ES-I3 (cell line): ENCODE measurements at regions not wholly inside any gene's neighbourhood (a gene's known extent, or its start where the extent isn't known, plus 50 kb on each side); places are given as distances from the start of the nearest gene placed in this dataset.

Experiments
- H3K36me3 ChIP-seq: 2 replicates; pipeline ENCODE4 v1.6.1; 2013; ENCODE audit warnings: mild to moderate bottlenecking, low read length, control low read depth, moderate library complexity; ENCODE audit not compliant: insufficient read depth
- H3K4me1 ChIP-seq: 2 replicates; pipeline ENCODE4 v1.6.1; 2013; ENCODE audit warnings: mild to moderate bottlenecking, control low read depth, low read length; ENCODE audit not compliant: insufficient read depth
- H3K9ac ChIP-seq: 2 replicates; pipeline ENCODE4 v1.6.1; 2013; ENCODE audit warnings: low read depth, mild to moderate bottlenecking, low read length, moderate library complexity
- H3K9me3 ChIP-seq: 2 replicates; pipeline ENCODE4 v1.6.1; 2013; ENCODE audit warnings: mild to moderate bottlenecking, low read length, moderate library complexity; ENCODE audit not compliant: control insufficient read depth, insufficient read depth

DNA sequence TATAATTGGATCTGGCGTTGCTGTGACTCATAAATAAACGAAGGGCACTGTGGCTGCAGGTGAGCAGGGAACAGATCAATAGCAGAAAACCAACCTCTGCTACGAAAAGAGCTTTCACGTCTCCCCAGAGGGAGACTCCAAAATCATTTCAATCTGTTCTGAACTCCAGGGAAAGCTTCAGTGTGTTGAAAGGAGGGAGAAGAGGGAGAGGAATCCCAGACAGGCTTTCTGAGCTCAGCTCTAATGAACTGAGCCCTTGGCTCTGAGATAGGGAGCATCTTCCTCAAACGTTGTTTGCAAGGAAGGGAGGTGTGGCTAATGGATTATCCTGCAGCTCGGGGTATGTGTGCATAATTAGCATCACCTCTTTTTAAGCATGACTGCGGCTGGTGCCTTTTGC lies 288.0 kb upstream of the IRX4 start:
- Histone ChIP-seq H3K9me3 (no peaks in the 10 kb centered on the region), H3K4me1 (peaks cover 1% of the 10 kb centered on the region; the same call in 1 of the 2 replicates), H3K36me3 (no peaks in the 10 kb centered on the region), H3K9ac (no peak overlapping the region)

DNA sequence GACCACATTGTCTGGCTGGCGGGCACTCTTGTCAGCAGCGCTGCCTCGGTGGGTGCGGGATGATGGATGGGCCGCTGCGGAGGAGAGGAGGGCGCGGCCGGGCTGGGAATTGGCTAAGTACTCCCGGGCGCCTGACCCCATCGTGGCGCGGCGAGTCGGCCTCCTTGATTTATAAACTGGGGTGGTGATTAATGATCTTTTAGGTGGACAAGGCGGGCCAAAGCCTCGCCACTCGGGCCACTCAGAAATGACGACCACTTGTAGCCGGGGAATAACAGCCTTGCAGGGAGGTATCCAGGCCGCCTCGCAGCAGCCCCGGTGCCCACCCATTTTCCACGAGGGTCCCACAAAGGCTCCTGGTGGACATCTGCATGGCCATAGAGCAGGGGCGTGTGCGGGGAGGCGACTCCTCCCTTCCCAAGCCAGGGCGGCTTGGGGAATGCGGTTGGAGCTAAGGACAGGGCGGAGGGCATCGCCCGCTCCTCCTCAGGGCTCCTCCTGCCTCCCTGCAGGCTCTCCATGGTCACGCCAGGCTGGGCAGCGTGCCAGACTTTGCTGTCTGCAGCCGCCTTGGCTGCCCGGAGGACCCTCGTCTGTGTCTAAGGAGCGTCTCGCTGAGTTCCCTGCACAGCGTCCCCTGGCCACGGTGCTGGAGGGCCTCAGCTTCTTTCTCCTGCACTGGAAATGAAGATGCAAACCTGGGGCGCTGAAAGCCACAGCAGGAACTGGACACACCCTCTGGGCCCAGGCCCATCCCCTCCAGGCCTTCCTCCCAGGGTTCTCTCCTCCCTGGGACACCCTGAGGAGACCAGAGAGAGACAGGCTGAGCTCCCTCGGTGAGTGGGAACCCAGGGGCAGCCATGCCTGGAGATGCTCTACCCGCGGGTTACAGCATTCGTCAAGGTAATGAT lies 287.4 kb upstream of the IRX4 start:
- Histone ChIP-seq H3K36me3 (no peaks in the 10 kb centered on the region), H3K9me3 (no peaks in the 10 kb centered on the region), H3K4me1 (peaks cover 5% of the 10 kb centered on the region), H3K9ac (no peak overlapping the region)

DNA sequence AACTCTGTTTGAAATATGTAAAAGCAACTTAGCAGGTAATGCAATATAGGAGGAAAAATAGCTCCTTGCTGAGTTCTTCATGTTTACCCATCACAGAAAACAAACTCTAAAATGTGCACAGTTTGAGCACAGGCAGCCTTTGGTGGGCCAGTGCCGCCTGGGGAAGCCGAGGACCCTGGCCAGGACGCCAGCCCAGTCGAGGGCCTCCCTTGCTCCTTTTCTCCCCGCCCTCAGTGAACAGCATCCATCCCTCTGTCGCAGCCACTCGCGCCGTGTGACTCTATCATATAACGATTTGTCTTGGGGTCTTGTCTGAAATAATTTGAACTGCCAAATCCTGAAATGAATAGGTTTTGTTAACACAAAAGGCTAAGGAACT lies 286.7 kb upstream of the IRX4 start:
- Histone ChIP-seq H3K9me3 (no peaks in the 10 kb centered on the region), H3K36me3 (no peaks in the 10 kb centered on the region), H3K4me1 (peaks cover 9% of the 10 kb centered on the region), H3K9ac (no peak overlapping the region)

DNA sequence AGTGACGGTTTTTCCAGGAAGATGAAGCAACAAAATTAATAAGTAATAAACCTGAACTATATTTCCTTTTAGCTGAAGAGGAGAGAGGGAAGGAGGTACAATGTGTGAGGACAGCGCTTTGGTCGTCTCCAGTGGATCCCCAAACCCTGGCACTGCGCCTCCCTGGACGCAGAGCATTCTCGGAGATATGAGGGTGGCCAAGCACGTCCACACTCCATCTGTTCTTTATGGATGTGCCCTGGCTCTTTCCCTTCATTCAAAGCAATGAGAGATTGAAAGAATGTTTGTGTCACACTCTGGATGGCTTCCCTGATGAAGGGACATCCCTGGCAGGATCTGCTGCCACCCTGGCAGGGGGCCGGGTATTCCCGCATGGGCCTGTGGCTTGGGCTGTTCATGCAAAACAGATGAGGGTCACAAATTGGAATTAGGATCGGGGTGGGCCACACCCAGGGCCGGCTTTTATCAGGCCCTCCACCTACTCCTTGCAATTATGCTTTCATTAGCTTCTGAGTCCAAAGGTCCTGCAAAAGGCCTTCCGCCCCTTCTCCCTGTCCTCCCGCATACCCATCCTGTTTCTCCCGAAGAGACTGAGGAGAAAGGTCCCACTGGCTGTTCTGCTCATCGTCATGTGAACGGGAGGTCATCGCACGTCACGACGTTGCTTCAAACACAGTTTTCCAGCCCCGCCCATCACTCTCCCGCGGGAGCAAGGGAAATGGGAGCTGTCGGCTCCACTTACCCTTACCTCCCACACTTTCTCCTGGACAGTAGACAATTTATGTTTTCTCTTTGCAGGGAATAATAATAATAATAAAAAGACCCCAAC lies 286.1 kb upstream of the IRX4 start:
- Histone ChIP-seq H3K4me1 (peaks cover 15% of the 10 kb centered on the region), H3K9me3 (no peaks in the 10 kb centered on the region), H3K36me3 (no peaks in the 10 kb centered on the region), H3K9ac (no peak overlapping the region)

DNA sequence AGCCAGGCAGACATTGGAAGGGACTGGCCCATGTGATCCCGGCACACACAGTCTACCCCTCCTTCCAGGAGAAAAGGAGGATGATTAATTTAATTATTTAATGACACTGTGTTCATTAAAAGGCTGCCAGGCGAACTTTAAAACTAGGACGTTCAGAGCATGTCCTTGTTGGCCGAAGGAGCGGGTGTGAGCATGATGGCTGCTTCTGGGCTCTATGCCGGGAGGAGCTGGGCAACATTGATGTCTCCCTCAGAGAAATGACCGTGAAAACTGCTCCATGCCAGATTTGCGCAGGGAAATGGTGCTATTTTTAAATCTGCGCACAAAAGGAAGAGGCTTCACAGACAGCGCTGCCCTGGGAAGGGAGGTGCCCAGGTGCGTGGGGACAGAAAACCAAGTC lies 284.9 kb upstream of the IRX4 start:
- Histone ChIP-seq H3K4me1 (peaks cover 18% of the 10 kb centered on the region), H3K9ac (no peak overlapping the region), H3K9me3 (no peaks in the 10 kb centered on the region), H3K36me3 (no peaks in the 10 kb centered on the region)

DNA sequence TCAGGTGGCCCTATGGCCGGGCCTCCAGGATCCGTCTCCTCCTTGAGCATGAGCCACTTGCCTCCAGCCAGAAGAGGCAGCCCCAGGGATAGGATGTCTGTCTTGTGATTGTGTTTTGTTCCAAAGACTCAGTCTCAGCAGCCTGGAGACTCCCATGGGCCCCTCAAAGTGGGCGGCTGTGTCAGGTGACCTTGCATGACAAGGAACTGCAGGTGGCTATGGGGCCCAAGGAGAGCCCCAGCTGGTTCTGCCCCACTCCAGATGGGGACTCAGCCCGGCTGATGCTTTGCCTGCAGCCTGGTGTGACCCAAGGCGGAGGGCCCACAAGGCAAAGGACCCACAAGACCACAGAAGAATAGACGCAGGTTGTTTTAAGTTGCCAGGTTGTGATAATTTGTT lies 284.3 kb upstream of the IRX4 start:
- Histone ChIP-seq H3K4me1 (peaks cover 18% of the 10 kb centered on the region), H3K9ac (no peak overlapping the region), H3K36me3 (no peaks in the 10 kb centered on the region), H3K9me3 (no peaks in the 10 kb centered on the region)

DNA sequence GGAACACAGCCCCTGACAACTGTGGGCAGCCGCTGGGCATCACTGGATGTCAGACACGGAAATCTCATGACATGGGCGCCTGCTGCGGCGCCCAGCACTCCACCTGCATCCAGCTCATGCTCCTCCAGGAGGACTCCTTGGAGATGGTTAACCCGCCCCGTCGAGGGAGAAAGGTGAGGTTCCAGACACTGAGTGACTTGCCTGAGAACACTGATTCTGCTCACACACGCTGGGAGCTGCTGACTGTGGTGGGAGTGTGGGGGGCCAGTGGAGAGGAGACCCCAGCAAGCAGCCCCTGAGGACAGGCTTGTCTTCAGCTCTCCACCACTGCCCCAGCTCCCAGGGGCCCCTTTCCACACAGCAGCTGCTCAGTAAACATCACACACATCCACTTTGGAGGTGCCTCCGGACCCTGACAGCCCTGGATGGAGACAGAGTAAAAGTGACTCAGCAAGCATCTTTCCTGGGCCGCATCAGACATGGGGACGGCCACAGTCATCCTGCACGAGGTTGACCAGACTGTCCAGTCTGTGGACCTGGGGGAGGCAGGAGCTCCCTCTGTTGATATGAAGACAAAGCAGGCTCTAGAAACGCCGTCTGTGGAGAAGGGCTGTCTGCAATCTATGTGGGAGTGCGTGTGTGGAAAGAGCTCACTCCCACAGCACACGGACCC lies 283.7 kb upstream of the IRX4 start:
- H3K36me3 ChIP-seq, result no peaks in the 10 kb centered on the region
- H3K4me1 ChIP-seq, result peaks cover 18% of the 10 kb centered on the region
- H3K9ac ChIP-seq, result no peak overlapping the region
- no peaks in the 10 kb centered on the region for H3K9me3 ChIP-seq

DNA sequence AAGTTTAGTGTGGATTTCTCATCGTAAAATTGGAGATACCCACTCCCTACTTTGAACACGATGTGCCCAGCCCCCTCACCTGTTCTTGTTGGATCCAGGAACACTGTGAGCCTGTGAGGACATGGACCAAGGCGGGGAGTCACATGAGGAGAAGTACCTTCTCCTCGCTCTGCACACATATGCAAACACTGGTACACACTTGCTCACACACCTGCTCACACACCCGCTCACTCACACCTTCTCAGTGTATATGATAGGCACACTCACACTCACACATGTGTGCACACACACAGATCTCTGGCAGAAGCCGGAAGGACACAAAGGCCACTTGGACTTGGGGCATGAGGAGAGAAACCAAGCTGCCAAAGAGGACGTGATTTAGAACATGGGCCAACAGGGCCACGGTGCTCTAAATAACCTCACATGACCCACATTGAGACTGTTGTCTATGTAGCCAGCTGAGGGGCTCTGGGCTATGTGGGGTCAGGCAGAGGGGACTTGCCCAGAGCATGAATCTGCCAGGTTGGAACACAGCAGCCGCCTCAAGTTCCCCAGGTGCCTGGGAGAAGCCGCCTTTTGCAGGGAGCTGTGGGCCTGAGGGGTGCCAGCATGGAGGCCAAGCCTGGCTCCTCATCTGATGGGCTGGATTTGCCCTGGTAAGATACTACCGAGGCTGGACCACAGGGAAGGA lies 283.0 kb upstream of the IRX4 start:
- Histone ChIP-seq H3K9ac (no peak overlapping the region), H3K9me3 (no peaks in the 10 kb centered on the region), H3K4me1 (peaks cover 18% of the 10 kb centered on the region), H3K36me3 (no peaks in the 10 kb centered on the region)

DNA sequence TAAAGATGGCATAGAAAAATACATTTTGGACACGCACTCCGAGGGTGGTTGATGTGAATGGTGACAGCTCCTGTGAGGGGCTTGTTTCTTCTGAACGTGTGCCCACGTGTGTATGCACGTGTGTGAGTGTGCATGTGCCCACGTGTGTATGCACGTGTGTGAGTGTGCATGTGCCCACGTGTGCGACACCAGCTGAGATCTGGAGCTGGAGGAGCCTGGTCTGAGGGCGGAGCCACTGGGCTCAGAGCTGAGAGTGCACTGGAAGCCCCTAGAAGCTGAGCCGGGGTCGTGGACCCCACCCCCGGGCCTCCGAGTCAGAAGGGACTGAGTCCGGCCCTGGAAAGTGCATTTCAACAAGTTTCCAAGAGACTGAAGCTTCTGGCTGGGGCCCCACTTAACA lies 282.5 kb upstream of the IRX4 start:
- H3K36me3 ChIP-seq, result no peaks in the 10 kb centered on the region
- no peak overlapping the region; the same call in 1 of the 2 replicates for H3K9ac ChIP-seq
- H3K9me3 ChIP-seq, result no peaks in the 10 kb centered on the region
- peaks cover 18% of the 10 kb centered on the region for H3K4me1 ChIP-seq

DNA sequence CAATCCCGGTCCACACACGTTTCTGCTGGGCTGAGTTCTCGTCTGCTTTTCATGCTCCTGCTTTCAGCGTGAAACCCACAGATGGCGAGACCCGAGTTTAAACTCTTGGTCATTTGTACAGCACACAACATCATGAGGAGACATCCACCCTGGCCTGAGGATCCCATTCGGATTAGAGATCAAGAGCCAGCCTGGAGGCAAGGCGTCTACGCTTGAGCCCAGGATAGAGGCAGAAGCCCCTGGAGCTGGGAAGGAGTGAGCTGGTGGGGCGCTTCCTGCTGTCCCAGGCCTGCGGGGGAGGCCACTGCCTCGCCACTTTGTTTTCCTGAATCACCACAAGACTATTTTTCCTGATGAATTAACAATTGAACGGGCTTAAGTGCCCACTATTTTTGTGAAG lies 281.9 kb upstream of the IRX4 start:
- peaks cover 18% of the 10 kb centered on the region for H3K4me1 ChIP-seq
- no peak overlapping the region for H3K9ac ChIP-seq
- no peaks in the 10 kb centered on the region for H3K9me3 ChIP-seq
- no peaks in the 10 kb centered on the region for H3K36me3 ChIP-seq

DNA sequence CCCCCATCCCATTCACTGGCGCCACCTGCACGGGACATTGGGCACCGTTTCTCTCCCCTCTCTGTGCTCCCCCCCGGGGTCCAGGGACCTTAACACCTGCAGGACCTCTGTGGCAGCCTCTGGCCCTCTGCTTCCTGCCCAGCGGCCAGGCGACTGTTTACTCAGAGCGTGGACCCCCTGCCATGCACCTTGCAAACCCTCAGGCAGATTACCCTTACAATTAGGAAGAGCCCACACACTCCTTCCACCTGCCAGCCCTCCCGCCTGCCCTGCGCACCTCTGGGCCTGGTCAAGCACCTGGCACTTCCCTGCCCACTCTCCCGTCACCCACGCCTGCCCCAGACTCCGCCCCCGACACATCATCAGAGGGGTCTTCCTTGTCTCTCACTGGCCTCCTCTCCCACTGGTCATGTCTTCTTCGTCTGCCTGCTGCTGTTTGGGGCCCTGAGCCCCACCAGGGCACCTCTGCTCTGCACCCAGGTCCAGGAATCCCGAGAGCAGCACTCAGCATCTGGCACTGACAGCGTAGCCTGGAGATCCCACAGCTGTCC lies 281.3 kb upstream of the IRX4 start:
- no peak overlapping the region for H3K9ac ChIP-seq
- no peaks in the 10 kb centered on the region for H3K36me3 ChIP-seq
- H3K4me1 ChIP-seq, result peaks cover 18% of the 10 kb centered on the region
- H3K9me3 ChIP-seq, result no peaks in the 10 kb centered on the region

DNA sequence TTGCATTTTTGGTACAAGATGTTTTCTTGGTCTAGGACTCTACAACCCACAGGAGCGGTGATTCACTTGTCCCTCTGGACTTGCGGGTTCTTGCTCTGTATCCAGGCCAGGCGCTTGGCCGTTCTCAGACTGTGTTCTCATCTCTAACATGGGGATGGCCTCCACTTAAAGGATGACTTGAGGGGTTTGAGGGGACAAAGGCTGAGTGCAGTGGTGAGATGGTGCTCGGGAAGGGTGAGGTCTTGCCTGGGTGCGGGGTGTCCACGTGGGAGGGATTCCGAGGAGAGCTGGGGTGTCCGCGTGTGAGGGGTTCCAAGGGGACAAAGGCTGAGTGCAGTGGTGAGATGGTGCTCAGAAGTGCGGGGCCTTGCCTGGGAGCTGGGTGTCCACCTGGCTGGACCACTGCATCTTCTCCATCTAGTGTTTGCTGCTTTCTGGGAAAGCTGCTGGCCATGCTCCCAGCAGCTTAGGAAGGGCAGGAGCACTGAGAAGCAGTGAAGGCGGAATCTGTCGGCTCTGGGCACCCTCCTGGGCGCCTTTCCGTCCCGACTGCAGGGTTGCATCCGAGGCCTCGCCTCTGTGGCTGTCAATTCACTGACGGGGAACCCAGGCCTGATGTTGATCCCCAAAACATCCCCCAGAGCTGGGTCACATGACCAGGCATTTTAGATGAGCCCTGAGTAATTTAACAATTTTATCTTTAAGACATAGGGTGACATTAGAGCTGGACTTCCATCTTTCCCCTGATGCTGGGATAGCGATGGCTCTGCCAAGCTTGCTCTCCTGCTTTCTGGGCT lies 280.5 kb upstream of the IRX4 start:
- Histone ChIP-seq H3K9me3 (no peaks in the 10 kb centered on the region), H3K9ac (no peak overlapping the region), H3K36me3 (no peaks in the 10 kb centered on the region), H3K4me1 (peaks cover 18% of the 10 kb centered on the region)

DNA sequence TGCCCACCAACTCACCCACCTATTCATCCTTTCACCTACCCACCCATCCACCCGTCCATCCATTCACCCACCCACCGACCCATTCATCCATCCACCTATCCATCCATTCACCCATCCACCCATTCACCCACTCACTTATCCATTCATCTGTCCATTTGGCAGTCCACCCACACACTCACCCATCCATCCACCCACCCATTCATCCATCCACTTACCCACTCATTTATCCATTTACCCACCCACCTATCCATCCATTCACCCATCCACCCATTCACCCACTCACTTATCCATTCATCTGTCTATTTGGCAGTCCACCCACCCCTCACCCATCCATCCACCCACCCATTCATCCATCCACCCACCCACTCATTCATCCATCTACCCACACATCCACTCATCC lies 278.1 kb upstream of the IRX4 start:
- no peaks in the 10 kb centered on the region for H3K9me3 ChIP-seq
- peaks cover 18% of the 10 kb centered on the region for H3K4me1 ChIP-seq
- H3K9ac ChIP-seq, result no peak overlapping the region
- H3K36me3 ChIP-seq, result no peaks in the 10 kb centered on the region
